ENCODE measurements at regions not wholly inside any gene's neighbourhood (a gene's known extent, or its start where the extent isn't known, plus 50 kb on each side); places are given as distances from the start of the nearest gene placed in this dataset.
"Not testable (repeated sequence)": the region's sequence is repeated elsewhere in the genome, so short reads cannot be mapped to it uniquely, and the experiment has no call there.

DNA sequence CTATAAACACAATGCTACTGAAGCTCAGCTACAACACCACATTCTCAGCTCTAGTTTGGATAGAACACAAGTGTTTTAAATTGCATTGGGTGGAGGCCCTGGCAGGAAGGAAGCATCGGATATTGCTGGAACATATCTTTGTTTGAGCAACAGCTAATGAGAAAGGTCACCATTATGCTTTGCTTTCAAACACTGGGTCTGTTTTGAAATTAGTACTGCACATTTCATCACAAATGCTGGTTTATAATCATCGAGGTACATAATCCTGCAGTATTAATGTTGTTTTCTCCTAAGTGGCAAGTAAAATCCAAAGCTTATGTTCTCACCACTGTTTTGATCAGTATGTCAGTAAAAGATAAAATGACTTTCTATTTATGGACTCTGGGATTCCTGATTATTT lies 61.5 kb upstream of the ARHGAP29 start:
- peak; percentile 78 to 83 for DNase-seq (ENCODE audit: low read depth in 2 of 2)
- TF ChIP-seq, protein P1, sequence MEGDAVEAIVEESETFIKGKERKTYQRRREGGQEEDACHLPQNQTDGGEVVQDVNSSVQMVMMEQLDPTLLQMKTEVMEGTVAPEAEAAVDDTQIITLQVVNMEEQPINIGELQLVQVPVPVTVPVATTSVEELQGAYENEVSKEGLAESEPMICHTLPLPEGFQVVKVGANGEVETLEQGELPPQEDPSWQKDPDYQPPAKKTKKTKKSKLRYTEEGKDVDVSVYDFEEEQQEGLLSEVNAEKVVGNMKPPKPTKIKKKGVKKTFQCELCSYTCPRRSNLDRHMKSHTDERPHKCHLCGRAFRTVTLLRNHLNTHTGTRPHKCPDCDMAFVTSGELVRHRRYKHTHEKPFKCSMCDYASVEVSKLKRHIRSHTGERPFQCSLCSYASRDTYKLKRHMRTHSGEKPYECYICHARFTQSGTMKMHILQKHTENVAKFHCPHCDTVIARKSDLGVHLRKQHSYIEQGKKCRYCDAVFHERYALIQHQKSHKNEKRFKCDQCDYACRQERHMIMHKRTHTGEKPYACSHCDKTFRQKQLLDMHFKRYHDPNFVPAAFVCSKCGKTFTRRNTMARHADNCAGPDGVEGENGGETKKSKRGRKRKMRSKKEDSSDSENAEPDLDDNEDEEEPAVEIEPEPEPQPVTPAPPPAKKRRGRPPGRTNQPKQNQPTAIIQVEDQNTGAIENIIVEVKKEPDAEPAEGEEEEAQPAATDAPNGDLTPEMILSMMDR (IDR thresholded peaks at IDR 0.05; ENCODE audit: low read depth, low read length) = no peak
- no peak overlapping the region for H3K4me3 ChIP-seq (replicated peaks in 1 of 2; ENCODE audit: low read depth in 2 of 2, low read length in 2 of 2)

DNA sequence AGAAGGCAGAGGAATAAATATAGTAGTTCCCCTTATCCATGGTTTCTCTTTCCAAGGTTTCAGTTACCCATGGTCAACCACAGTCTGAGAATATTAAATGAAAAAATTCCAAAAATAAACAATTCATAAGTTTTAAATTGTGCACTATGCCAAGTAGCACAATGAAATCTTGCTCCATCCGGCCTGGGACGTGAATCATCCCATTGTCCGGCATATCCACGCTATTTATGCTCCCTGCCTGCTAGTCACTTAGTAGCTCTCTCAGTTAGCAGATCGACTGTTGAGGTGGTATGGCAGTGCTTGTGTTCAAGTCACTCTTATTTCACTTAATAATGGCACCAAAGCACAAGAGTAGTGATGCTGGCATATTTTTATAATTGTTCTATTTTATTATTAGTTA lies 58.6 kb upstream of the ARHGAP29 start:
- DNase-seq (ENCODE audit: low read depth in 2 of 2) = peak; percentile 76 to 93
- TF ChIP-seq, protein P1 (IDR thresholded peaks at IDR 0.05; ENCODE audit: low read depth, low read length) = no peak
- no peak overlapping the region for H3K4me3 ChIP-seq (replicated peaks in 1 of 2; ENCODE audit: low read depth in 2 of 2, low read length in 2 of 2)

DNA sequence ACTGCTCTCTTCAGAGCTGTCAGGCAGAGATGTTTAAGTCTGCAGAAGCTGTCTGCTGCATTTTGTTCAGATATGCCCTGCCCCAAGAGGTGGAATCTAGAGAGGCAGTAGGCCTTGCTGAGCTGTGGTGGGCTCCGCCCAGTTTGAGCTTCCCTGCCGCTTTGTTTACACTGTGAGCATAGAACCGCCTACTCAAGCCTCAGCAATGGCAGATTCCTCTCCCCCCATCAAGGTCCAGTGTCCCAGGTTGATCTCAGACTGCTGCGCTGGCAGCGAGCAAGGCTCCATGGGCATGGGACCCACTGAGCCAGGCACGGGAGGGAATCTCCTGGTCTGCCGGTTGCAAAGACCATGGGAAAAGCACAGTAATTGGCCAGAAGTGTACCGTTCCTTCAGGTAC lies 55.6 kb upstream of the ARHGAP29 start:
- not testable (repeated sequence) for H3K4me3 ChIP-seq (replicated peaks in 1 of 2; ENCODE audit: low read depth in 2 of 2, low read length in 2 of 2)

DNA sequence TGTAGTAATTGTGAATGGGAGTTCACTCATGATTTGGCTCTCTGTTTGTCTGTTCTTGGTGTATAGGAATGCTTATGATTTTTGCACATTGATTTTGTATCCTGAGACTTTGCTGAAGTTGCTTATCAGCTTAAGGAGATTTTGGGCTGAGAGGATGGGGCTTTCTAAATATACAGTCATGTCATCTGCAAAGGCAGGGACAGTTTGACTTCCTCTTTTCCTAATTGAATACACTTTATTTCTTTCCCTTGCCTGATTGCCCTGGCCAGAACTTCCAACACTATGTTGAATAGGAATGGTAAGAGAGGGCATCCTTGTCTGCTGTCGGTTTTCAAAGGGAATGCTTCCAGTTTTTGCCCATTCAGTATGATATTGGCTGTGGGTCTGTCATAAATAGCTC lies 51.9 kb upstream of the ARHGAP29 start:
- not testable (repeated sequence) for H3K4me3 ChIP-seq (replicated peaks in 1 of 2; ENCODE audit: low read depth in 2 of 2, low read length in 2 of 2); DNase-seq (ENCODE audit: low read depth in 2 of 2)

More for the DNA sequence above, 55.6 kb upstream of the ARHGAP29 start:
- not testable (repeated sequence) for DNase-seq (ENCODE audit: low read depth in 2 of 2)
